Stomach (tissue), 8 donors: ENCODE measurements at regions not wholly inside any gene's neighbourhood (a gene's known extent, or its start where the extent isn't known, plus 50 kb on each side); places are given as distances from the start of the nearest gene placed in this dataset.
A peak's percentile ranks its signal among the peaks of the same experiment; 100 is the strongest.

Experiments used
- DNase-seq, 2 donors: peaks; one replicate each; pipeline versions ENCODE4 v3.0.0 to v3.0.0-alpha.2; 2013 to 2019
- H3K27ac ChIP-seq, 5 donors: fragments of 200-600 bp in 4 of 5; sonication (generic) in 4 of 5; one replicate each; pipeline ENCODE4 v1.5.1; 2013 to 2019; ENCODE audit warnings: mild to moderate bottlenecking in 1 of 5, moderate library complexity in 1 of 5
- H3K27me3 ChIP-seq, 3 donors: fragments of 200-600 bp; sonication (generic); one replicate each; pipeline ENCODE4 v1.5.1; 2017 to 2019; ENCODE audit warnings: mixed run types in 1 of 3
- H3K36me3 ChIP-seq, 4 donors: fragments of 200-600 bp; sonication (generic); 1 replicate in 3 of 4; 2 replicates in 1 of 4; pipeline ENCODE4 v1.5.1; 2016 to 2019
- H3K4me1 ChIP-seq, 4 donors: fragments of 200-600 bp; sonication (generic); one replicate each; pipeline ENCODE4 v1.5.1; 2016 to 2019
- H3K4me3 ChIP-seq, 4 donors: fragments of 200-600 bp; sonication (generic) in 3 of 4; one replicate each; pipeline ENCODE4 v1.5.1; 2016 to 2019; ENCODE audit warnings: mild to moderate bottlenecking in 1 of 4
- H3K9me3 ChIP-seq, 4 donors: fragments of 200-600 bp; sonication (generic); one replicate each; pipeline ENCODE4 v1.5.1; 2016 to 2019
- EP300 ChIP-seq: sonication (generic); formaldehyde crosslinking; IDR thresholded peaks from one replicate; pipeline ENCODE4 v1.6.1; 2017; ENCODE audit warnings: antibody characterized with exemption
- POLR2A ChIP-seq, 4 donors: fragments of 450-650 bp; IDR thresholded peaks; one replicate each; pipeline ENCODE4 v1.6.1; 2016; ENCODE audit warnings: antibody characterized with exemption in 4 of 4, control low read depth in 2 of 4, mild to moderate bottlenecking in 1 of 4, moderate library complexity in 1 of 4
- POLR2AphosphoS5 ChIP-seq, 3 donors: sonication (generic); formaldehyde crosslinking; IDR thresholded peaks; one replicate each; pipeline ENCODE4 v1.6.1; 2016; ENCODE audit warnings: antibody characterized with exemption in 3 of 3
- WGBS, 5 donors: extraction: QIAGEN DNeasy Blood & Tissue Kit in 3 of 5; methylation state at CpG; one replicate each; pipeline versions ENCODE4 v1.1.5 to v1.1.7; 2013 to 2018; 5-methylcytosine and 5-hydroxymethylcytosine counted together
- intact Hi-C: fragments of 100-400 bp; cut with DNase I; formaldehyde crosslinking; loops from one replicate; pipeline ENCODE4 v1.15.1; 2023; ENCODE audit warnings: low total_unique reads
- TF ChIP-seq, protein P1 (sequence below), 7 experiments: fragments of 450-650 bp in 4 of 7; fragments of 200-600 bp in 3 of 7; sonication (generic) in 3 of 7; IDR thresholded peaks; one replicate each; pipeline ENCODE4 v1.5.1; 2016 to 2019; ENCODE audit warnings: antibody characterized with exemption in 7 of 7, control low read depth in 2 of 7, mild to moderate bottlenecking in 1 of 7
- donor health status: healthy with polysubstance abuse.
- donor health status: Bipolar disorder and iron deficiency.
- donor health status: healthy.

DNA sequence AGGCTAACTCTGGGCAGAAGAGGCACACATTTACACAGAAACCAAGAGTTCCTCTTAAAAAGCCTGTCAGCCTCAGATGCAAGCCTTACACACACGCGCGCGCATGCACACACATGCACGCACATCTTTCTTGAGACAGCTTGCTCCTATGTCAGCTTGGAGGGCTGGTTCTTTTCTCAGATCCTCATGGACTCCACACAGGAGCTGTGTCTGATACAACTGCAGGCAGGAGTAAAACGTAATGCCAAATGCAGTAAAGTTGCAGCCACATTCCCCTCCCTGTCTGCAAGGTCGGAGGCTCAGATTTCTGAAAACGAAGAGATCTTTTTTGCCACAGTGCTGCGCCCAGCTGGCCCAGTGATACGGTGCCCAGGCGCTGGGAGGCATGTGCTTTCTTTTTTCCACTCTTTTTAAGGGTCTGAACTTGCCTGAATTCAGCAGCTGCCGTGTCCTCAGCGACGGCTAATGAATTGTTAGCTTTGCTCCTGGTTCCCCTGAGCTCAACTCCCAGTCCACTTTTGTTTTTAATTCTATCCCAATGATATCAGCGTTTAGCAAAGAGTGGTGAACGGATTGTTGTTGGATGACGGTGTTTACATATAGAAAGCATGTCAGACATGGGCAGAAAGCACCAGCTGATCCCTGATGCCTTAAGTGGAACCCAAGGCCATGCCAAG lies 72.9 kb upstream of the FOXN3 start:
- intact Hi-C loops, result no loop called here
- peak overlapping the region in 2 of 5 donors; percentile 24 to 69 for H3K27ac ChIP-seq
- H3K27me3 ChIP-seq, result no peaks in the 10 kb centered on the region
- TF ChIP-seq EP300 (no peak), POLR2AphosphoS5 (IDR thresholded peaks at IDR 0.05) (no peak), POLR2A (IDR thresholded peaks at IDR 0.05) (no peak)
- TF ChIP-seq, protein P1, sequence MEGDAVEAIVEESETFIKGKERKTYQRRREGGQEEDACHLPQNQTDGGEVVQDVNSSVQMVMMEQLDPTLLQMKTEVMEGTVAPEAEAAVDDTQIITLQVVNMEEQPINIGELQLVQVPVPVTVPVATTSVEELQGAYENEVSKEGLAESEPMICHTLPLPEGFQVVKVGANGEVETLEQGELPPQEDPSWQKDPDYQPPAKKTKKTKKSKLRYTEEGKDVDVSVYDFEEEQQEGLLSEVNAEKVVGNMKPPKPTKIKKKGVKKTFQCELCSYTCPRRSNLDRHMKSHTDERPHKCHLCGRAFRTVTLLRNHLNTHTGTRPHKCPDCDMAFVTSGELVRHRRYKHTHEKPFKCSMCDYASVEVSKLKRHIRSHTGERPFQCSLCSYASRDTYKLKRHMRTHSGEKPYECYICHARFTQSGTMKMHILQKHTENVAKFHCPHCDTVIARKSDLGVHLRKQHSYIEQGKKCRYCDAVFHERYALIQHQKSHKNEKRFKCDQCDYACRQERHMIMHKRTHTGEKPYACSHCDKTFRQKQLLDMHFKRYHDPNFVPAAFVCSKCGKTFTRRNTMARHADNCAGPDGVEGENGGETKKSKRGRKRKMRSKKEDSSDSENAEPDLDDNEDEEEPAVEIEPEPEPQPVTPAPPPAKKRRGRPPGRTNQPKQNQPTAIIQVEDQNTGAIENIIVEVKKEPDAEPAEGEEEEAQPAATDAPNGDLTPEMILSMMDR (IDR thresholded peaks at IDR 0.05), result no peak
- DNase-seq, result peak in 1 of 2 donors; percentile 63
- no peaks in the 10 kb centered on the region for H3K36me3 ChIP-seq
- H3K9me3 ChIP-seq, result no peaks in the 10 kb centered on the region
- peaks cover 6 to 27% (median 8%) of the 10 kb centered on the region in 4 donors for H3K4me1 ChIP-seq
- peak overlapping the region in 3 of 4 donors; percentile 0 to 28 (median 15) for H3K4me3 ChIP-seq
- WGBS, 5 donors, result 50 to 59% (median 55%) methylated on average over 17 of the region's 17 CpGs

DNA sequence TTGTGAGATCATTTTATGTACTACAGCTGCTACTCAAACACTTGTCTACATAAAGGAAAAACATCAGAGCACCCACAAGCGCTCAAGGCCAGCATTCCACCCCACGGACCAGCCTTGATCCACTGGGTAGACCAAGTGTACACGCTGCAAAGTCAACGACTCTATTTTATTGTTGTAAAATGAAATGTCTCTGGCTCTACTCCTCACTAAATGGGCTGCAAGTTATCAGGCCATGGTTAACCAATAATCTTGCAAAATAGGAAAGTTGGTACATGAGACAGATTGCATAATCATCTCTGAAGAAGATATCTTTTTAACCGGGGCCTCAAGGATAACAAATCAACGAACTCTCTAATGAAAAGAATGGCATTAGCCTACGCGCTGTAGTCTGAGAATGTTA lies 69.9 kb upstream of the FOXN3 start:
- Histone ChIP-seq H3K27me3 (no peaks in the 10 kb centered on the region), H3K27ac (peak overlapping the region in 1 of 5 donors; percentile 19), H3K4me3 (no peak overlapping the region), H3K9me3 (no peaks in the 10 kb centered on the region), H3K36me3 (no peaks in the 10 kb centered on the region), H3K4me1 (peaks cover 6 to 27% (median 8%) of the 10 kb centered on the region in 4 donors)
- 80 to 88% (median 86%) methylated on average over 8 of the region's 8 CpGs for WGBS, 5 donors
- intact Hi-C loops, result no loop called here
- TF ChIP-seq POLR2A (IDR thresholded peaks at IDR 0.05) (no peak), POLR2AphosphoS5 (IDR thresholded peaks at IDR 0.05) (no peak), EP300 (no peak)
- TF ChIP-seq, protein P1 (IDR thresholded peaks at IDR 0.05), result no peak
- no peak for DNase-seq

DNA sequence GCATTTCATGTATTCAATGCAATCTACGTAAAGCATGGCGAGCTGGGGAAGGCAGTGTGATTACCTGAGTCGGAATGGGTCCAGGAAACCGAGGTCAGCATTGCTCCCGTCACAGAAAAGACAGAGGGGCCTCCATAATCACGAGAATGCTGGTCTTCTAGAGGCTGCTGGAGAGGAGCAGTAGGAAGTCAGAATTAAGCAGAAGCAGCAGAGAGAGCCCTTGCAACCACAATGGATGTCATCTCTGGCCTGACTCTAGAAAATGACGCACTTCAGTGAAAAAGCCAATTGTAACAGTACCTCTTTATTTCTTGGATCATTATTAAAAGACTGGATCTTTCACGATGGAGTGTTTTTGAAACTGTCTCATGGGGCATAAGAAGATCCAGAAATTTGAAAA lies 69.5 kb upstream of the FOXN3 start:
- 85 to 96% (median 90%) methylated on average over 8 of the region's 8 CpGs for WGBS, 5 donors
- peak overlapping the region in 1 of 5 donors; percentile 19 for H3K27ac ChIP-seq

DNA sequence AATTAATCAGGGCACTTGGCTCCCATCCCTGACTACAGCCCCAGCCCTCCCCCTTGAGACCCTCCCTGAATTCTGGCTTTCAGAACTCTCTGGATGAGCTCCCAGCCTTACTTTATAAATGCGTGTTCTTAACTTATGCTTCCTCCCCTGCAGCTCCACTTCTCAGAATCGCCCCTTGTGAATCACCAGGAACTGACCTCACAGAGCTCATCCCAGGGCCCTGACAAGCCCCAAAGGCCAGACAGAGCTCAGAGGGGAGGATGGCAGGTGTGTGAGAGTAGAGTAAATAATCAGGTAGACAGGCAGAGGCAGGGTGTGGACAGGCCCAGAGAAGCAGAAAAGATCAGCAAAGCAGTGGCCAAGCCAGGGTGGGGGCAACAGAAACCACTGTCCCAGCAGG lies 68.2 kb upstream of the FOXN3 start:
- H3K9me3 ChIP-seq, result no peaks in the 10 kb centered on the region
- no peaks in the 10 kb centered on the region for H3K27me3 ChIP-seq
- no peak for DNase-seq
- TF ChIP-seq, protein P1 (IDR thresholded peaks at IDR 0.05), result no peak
- TF ChIP-seq POLR2AphosphoS5 (IDR thresholded peaks at IDR 0.05) (no peak), EP300 (no peak), POLR2A (IDR thresholded peaks at IDR 0.05) (no peak)
- WGBS, 5 donors, result 71 to 98% (median 88%) methylated on average over 2 of the region's 2 CpGs
- peaks cover 2 to 22% (median 8%) of the 10 kb centered on the region in 4 donors for H3K4me1 ChIP-seq
- peaks cover 0 to 3% (median 0%) of the 10 kb centered on the region in 4 donors for H3K36me3 ChIP-seq
- intact Hi-C loops, result no loop called here
- H3K27ac ChIP-seq, result peak overlapping the region in 2 of 5 donors; percentile 24 to 50
- H3K4me3 ChIP-seq, result no peak overlapping the region

More for the DNA sequence above, 69.5 kb upstream of the FOXN3 start:
- Histone ChIP-seq H3K36me3 (no peaks in the 10 kb centered on the region), H3K27me3 (no peaks in the 10 kb centered on the region), H3K4me3 (no peak overlapping the region), H3K4me1 (peaks cover 6 to 27% (median 8%) of the 10 kb centered on the region in 4 donors), H3K9me3 (no peaks in the 10 kb centered on the region)
- intact Hi-C loops, result no loop called here
- TF ChIP-seq POLR2A (IDR thresholded peaks at IDR 0.05) (no peak), EP300 (no peak), POLR2AphosphoS5 (IDR thresholded peaks at IDR 0.05) (no peak)
- TF ChIP-seq, protein P1 (IDR thresholded peaks at IDR 0.05), result no peak
- DNase-seq, result no peak
